LNCaP clone FGC (cell line): ENCODE measurements at regions not wholly inside any gene's neighbourhood (a gene's known extent, or its start where the extent isn't known, plus 50 kb on each side); places are given as distances from the start of the nearest gene placed in this dataset.

Source experiments
- DNase-seq: peaks from one replicate; pipeline ENCODE4 v3.0.0-alpha.2; 2011; ENCODE audit warnings: low read depth
- H3K4me3 ChIP-seq: 2 replicates; pipeline ENCODE4 v1.5.1; 2011; ENCODE audit warnings: mild to moderate bottlenecking, low read depth, low read length, control low read depth
- CTCF ChIP-seq: IDR thresholded peaks from 2 replicates; pipeline ENCODE4 v1.5.1; 2012; ENCODE audit warnings: mild to moderate bottlenecking; ENCODE audit not compliant: control insufficient read depth, insufficient read depth; ENCODE audit errors: extremely low read depth

DNA sequence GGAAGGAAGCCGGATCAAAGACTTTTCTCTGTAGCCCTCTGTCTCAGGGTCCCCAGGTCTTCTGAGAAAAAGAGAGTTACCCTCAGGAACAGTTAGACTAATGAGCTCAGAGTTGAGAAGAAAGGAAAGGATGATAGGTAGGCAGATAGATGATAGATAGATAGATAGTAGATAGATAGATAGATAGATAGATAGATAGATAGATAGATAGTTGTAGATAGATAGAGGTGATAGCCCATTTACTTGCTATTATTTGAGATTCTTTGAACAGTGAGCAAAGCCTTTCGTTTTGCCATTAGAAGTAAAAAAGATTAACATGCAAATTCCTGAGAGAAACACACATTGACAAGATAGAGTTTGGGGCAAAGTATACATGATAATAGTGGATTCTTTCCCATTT lies 86.9 kb upstream of the KIT start:
- TF ChIP-seq CTCF = no peak
- no peak for DNase-seq
- no peak overlapping the region for H3K4me3 ChIP-seq

DNA sequence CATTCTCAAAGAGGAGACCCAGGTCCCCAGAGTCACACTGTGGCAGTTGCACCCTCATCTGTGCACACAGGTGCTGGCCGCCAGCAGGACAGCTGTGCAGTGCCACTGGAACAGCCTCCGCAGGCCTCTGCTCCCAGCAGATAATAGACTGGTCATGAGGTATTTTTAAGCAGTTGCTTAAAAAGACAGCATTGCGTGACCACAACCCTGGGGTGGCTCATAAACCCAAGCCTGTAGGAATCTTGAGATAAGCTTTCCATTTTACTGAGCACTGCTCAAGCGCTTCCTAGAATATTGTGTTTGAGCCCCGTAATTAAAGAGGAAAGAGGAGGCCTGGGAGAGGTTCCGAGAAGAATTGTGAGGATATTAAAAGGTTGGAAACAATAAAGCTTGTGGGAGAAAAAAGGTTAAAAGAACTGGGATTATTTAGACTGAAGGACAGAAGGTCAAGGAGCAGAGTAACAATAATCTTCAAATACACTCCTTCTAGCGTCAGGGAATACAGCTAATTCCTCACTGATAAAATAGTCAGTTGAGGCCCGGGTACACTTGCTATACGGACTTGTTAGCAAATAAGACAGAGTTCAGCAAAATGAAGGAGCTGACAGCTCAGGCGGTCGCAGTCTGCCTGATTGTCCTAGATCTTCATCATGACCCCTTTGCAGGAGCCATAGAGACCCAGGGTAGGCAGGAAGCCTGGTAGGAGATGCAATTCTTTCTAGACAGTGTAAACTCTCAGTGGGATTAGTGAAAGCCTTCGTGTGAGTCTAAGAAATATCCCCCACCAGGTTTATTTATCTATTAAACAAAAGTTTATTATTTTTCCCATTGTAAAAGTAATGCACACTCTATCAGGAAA lies 86.2 kb upstream of the KIT start:
- DNase-seq = no peak
- no peak overlapping the region for H3K4me3 ChIP-seq
- TF ChIP-seq CTCF = no peak

DNA sequence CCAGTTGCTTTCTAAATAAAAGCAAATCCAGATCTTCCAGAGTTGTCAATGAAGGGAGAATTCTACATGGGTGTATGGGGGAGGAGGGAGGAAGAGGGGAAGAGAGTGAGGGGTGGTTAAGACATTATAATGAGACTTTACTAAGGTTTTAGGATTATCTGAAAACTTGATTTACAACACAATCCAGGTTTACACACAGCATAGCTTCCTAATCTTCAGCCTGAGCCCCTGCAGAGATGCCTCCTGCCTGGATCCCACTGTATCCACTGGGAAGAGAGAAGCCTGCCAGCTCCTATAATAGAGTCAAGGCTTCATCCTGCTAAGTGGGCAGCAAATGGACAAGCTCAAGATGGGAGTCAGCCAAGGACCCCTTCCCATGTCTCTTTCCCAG lies 85.6 kb upstream of the KIT start:
- no peak overlapping the region for H3K4me3 ChIP-seq
- TF ChIP-seq CTCF = no peak
- DNase-seq = no peak

- H3K4me3 ChIP-seq = no peak overlapping the region
- no peak for TF ChIP-seq CTCF
- no peak for DNase-seq
Measured at GRCh38 chr4:54574500-54574899, 83.3 kb upstream of the KIT start.

- no peak for TF ChIP-seq CTCF
- no peak for DNase-seq
Measured at GRCh38 chr4:54575919-54576318, 81.8 kb upstream of the KIT start.

DNA sequence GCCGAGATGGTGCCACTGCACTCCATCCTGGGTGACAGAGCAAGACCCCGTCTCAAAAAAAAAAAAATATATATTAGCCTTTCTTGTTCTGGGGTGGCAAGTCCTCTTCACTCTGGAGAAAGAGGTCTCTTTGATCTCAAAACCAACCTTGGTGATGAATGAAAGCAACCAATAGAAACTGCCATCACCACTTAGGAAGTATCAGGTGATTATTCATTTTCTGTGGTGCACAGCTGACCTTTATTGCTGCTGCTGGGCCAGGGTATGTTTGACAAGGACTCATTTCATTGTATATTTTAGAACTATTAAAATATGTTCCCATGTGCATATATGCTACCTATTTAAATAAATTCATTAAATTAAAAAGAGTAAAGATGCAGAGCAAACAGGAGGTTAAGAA lies 76.0 kb upstream of the KIT start:
- no peak overlapping the region for H3K4me3 ChIP-seq
- DNase-seq = no peak
- TF ChIP-seq CTCF = no peak

More at GRCh38 chr4:54575919-54576318, 81.8 kb upstream of the KIT start:
- H3K4me3 ChIP-seq = no peak overlapping the region

- H3K4me3 ChIP-seq = no peak overlapping the region
- DNase-seq = no peak
Measured at GRCh38 chr4:54585321-54586000, 72.3 kb upstream of the KIT start.

More at GRCh38 chr4:54585321-54586000, 72.3 kb upstream of the KIT start:
- TF ChIP-seq CTCF = no peak
